ENCODE measurements at regions not wholly inside any gene's neighbourhood (a gene's known extent, or its start where the extent isn't known, plus 50 kb on each side); places are given as distances from the start of the nearest gene placed in this dataset.

GRCh38 chrX:146409528-146409927 lies 400.0 kb upstream of the CXorf51B start:
- H3K4me1 ChIP-seq (replicated peaks in 1 of 2; ENCODE audit: control insufficient read depth in 2 of 2, insufficient read depth in 2 of 2, low read length in 2 of 2) = no peaks in the 10 kb centered on the region
- H3K4me2 ChIP-seq (ENCODE audit: insufficient read depth, low read length) = no peak overlapping the region
- no peaks in the 10 kb centered on the region for H3K79me2 ChIP-seq (ENCODE audit: control insufficient read depth, insufficient read depth, low read length)
- no peak overlapping the region for H3K27ac ChIP-seq (ENCODE audit: extremely low read depth, low read depth, low read length)
- WGBS (ENCODE audit: insufficient coverage, low coverage, missing lambda C conversion rate) = 0% methylated on average over 2 of the region's 2 CpGs
- intact Hi-C loops (cut with micrococcal nuclease) = no loop called here
- no peaks in the 10 kb centered on the region for H4K20me1 ChIP-seq (replicated peaks; ENCODE audit: control insufficient read depth, insufficient read depth, low read length)
- H3K9me3 ChIP-seq (replicated peaks; ENCODE audit: control insufficient read depth, insufficient read depth, low read depth, low read length) = no peaks in the 10 kb centered on the region
- DNase-seq (ENCODE audit: extremely low read depth in 1 of 4, low spot score in 3 of 4) (no peak), ATAC-seq (no peak), FAIRE-seq (no peak)
- no peaks in the 10 kb centered on the region for H3K27me3 ChIP-seq (ENCODE audit: control insufficient read depth in 2 of 2, insufficient read depth in 2 of 2, low read length in 2 of 2)
- TF ChIP-seq HDAC6 (IDR thresholded peaks at IDR 0.05; ENCODE audit: low read depth, low read length) (no peak), ZNF133 (CRISPR knock-in tag; IDR thresholded peaks at IDR 0.05) (no peak), ZNF830 (CRISPR knock-in tag; IDR thresholded peaks at IDR 0.05) (no peak), ZNF583 (CRISPR knock-in tag; IDR thresholded peaks at IDR 0.05) (no peak), ZNF512 (tag; IDR thresholded peaks at IDR 0.05) (no peak), HNRNPK (IDR thresholded peaks at IDR 0.05; ENCODE audit: low read depth, low read length, poor library complexity, severe bottlenecking) (no peak), JUND (IDR thresholded peaks at IDR 0.05; ENCODE audit: borderline replicate concordance, low read depth, low read length) (no peak), JUND (tag; IDR thresholded peaks at IDR 0.05; ENCODE audit: borderline replicate concordance, low read depth, low read length) (no peak), BMI1 (IDR thresholded peaks at IDR 0.05; ENCODE audit: low read length) (no peak), TFE3 (CRISPR knock-in tag; IDR thresholded peaks at IDR 0.05) (no peak), TOE1 (IDR thresholded peaks at IDR 0.05; ENCODE audit: borderline replicate concordance) (no peak), TOE1 (CRISPR knock-in tag; IDR thresholded peaks at IDR 0.05; ENCODE audit: borderline replicate concordance, low read depth) (no peak)
- ChIA-PET CTCF (ENCODE audit: low intra/inter-chr PET ratio) (no interaction called here), POLR2A (no interaction called here)
- H3K36me3 ChIP-seq (ENCODE audit: control insufficient read depth, insufficient read depth, low read length) = no peaks in the 10 kb centered on the region
- no TSS peak for BruUV-seq (replicated peaks)
- in situ Hi-C loops (cut with MboI) = no loop called here
- no peak overlapping the region for H3K4me3 ChIP-seq
- H3K9ac ChIP-seq (ENCODE audit: insufficient read depth in 1 of 2, low read depth in 2 of 2, low read length in 2 of 2) = no peak overlapping the region
- H2AFZ ChIP-seq (ENCODE audit: low read depth, low read length) = no peak overlapping the region
- H3K9me1 ChIP-seq (ENCODE audit: control insufficient read depth, insufficient read depth, low read length) = no peaks in the 10 kb centered on the region

All from K562 (cell line).